SIG-M5 (cell line): ENCODE measurements at regions not wholly inside any gene's neighbourhood (a gene's known extent, or its start where the extent isn't known, plus 50 kb on each side); places are given as distances from the start of the nearest gene placed in this dataset.
"Not testable (repeated sequence)": the region's sequence is repeated elsewhere in the genome, so short reads cannot be mapped to it uniquely, and the experiment has no call there.

Experiments used
- DNase-seq: peaks from one replicate; lab custom pipeline; 2025; lab: John Stamatoyannopoulos, UW

- DNase-seq, result not testable (repeated sequence)
Observed at GRCh38 chr7:65510187-65510538, 136.5 kb downstream of the ZNF92 start.

- DNase-seq, result not testable (repeated sequence)
Observed at GRCh38 chr7:65519751-65520150, 146.1 kb downstream of the ZNF92 start.

- not testable (repeated sequence) for DNase-seq
Observed at GRCh38 chr7:65545465-65546161, 172.0 kb downstream of the ZNF92 start.

- not testable (repeated sequence) for DNase-seq
Observed at GRCh38 chr7:65549589-65550443, 176.2 kb downstream of the ZNF92 start.

GRCh38 chr7:65550444-65550809 is 176.8 kb downstream of the ZNF92 start:
- DNase-seq, result not testable (repeated sequence)

GRCh38 chr7:65551042-65551441 is 177.4 kb downstream of the ZNF92 start:
- DNase-seq, result not testable (repeated sequence)

- DNase-seq, result not testable (repeated sequence)
Observed at GRCh38 chr7:65554553-65555476, 181.2 kb downstream of the ZNF92 start.

- not testable (repeated sequence) for DNase-seq
Observed at GRCh38 chr7:65558584-65558983, 184.9 kb downstream of the ZNF92 start.

- DNase-seq, result not testable (repeated sequence)
Observed at GRCh38 chr7:65561786-65562372, 188.2 kb downstream of the ZNF92 start.

GRCh38 chr7:65562522-65562921 is 188.9 kb downstream of the ZNF92 start:
- DNase-seq, result not testable (repeated sequence)

GRCh38 chr7:65563333-65563732 is 189.7 kb downstream of the ZNF92 start:
- not testable (repeated sequence) for DNase-seq

GRCh38 chr7:65568226-65568625 is 194.6 kb downstream of the ZNF92 start:
- not testable (repeated sequence) for DNase-seq

GRCh38 chr7:65570990-65571389 is 197.3 kb downstream of the ZNF92 start:
- not testable (repeated sequence) for DNase-seq

- DNase-seq, result not testable (repeated sequence)
Observed at GRCh38 chr7:65572581-65572980, 198.9 kb downstream of the ZNF92 start.

- DNase-seq, result not testable (repeated sequence)
Observed at GRCh38 chr7:65576370-65576769, 202.7 kb downstream of the ZNF92 start.

- not testable (repeated sequence) for DNase-seq
Observed at GRCh38 chr7:65582518-65583119, 209.0 kb downstream of the ZNF92 start.

- DNase-seq, result not testable (repeated sequence)
Observed at GRCh38 chr7:65602495-65602894, 228.8 kb downstream of the ZNF92 start.

GRCh38 chr7:65609131-65609530 is 235.5 kb downstream of the ZNF92 start:
- no peak for DNase-seq

- not testable (repeated sequence) for DNase-seq
Observed at GRCh38 chr7:65613644-65614289, 240.1 kb downstream of the ZNF92 start.

GRCh38 chr7:65616111-65616510 is 242.5 kb downstream of the ZNF92 start:
- not testable (repeated sequence) for DNase-seq

- DNase-seq, result not testable (repeated sequence)
Observed at GRCh38 chr7:65620216-65620615, 246.6 kb downstream of the ZNF92 start.
